ENCODE measurements at regions not wholly inside any gene's neighbourhood (a gene's known extent, or its start where the extent isn't known, plus 50 kb on each side); places are given as distances from the start of the nearest gene placed in this dataset.

GRCh38 chr13:111451402-111451801 lies 131.0 kb downstream of the TEX29 start:
- Histone ChIP-seq H3K9me3 (no peaks in the 10 kb centered on the region), H3K4me3 (no peak overlapping the region), H3K27ac (no peak overlapping the region), H3K36me3 (no peaks in the 10 kb centered on the region), H3K4me1 (no peaks in the 10 kb centered on the region), H3K27me3 (no peaks in the 10 kb centered on the region)
- DNase-seq: no peak
- intact Hi-C loops (cut with DNase I): no loop called here
- TF ChIP-seq POLR2A (IDR thresholded peaks at IDR 0.05) (no peak), CTCF (IDR thresholded peaks at IDR 0.05) (no peak)
- ATAC-seq: no peak
- 83% methylated on average over 4 of the region's 14 CpGs for WGBS (ENCODE audit: insufficient coverage, low coverage, low lambda C conversion rate, missing lambda C conversion rate)

- ATAC-seq: no peak
Measured at GRCh38 chr13:111456452-111457230, 136.2 kb downstream of the TEX29 start.

GRCh38 chr13:111458001-111458531 lies 137.6 kb downstream of the TEX29 start:
- no peaks in the 10 kb centered on the region for H3K27me3 ChIP-seq
- WGBS (ENCODE audit: insufficient coverage, low coverage, low lambda C conversion rate, missing lambda C conversion rate): 43% methylated on average over 4 of the region's 12 CpGs
- ATAC-seq (no peak), DNase-seq (no peak)
- intact Hi-C loops (cut with DNase I): no loop called here
- no peaks in the 10 kb centered on the region for H3K36me3 ChIP-seq
- no peak for TF ChIP-seq CTCF (IDR thresholded peaks at IDR 0.05)
- TF ChIP-seq POLR2A (IDR thresholded peaks at IDR 0.05): no peak
- no peak overlapping the region for H3K27ac ChIP-seq
- H3K4me1 ChIP-seq: no peaks in the 10 kb centered on the region
- H3K9me3 ChIP-seq: no peaks in the 10 kb centered on the region
- H3K4me3 ChIP-seq: no peak overlapping the region

More at GRCh38 chr13:111456452-111457230, 136.2 kb downstream of the TEX29 start:
- WGBS (ENCODE audit: insufficient coverage, low coverage, low lambda C conversion rate, missing lambda C conversion rate): 67% methylated on average over 12 of the region's 20 CpGs
- intact Hi-C loops (cut with DNase I): no loop called here
- TF ChIP-seq POLR2A (IDR thresholded peaks at IDR 0.05): no peak
- TF ChIP-seq CTCF (IDR thresholded peaks at IDR 0.05): no peak
- Histone ChIP-seq H3K27me3 (no peaks in the 10 kb centered on the region), H3K27ac (no peak overlapping the region), H3K9me3 (no peaks in the 10 kb centered on the region), H3K4me1 (no peaks in the 10 kb centered on the region), H3K36me3 (no peaks in the 10 kb centered on the region), H3K4me3 (no peak overlapping the region)
- DNase-seq: no peak

GRCh38 chr13:111458739-111459138 lies 138.3 kb downstream of the TEX29 start:
- no peak overlapping the region for H3K27ac ChIP-seq

More at GRCh38 chr13:111458739-111459138, 138.3 kb downstream of the TEX29 start:
- ATAC-seq (no peak), DNase-seq (no peak)
- H3K4me1 ChIP-seq: no peaks in the 10 kb centered on the region
- no peaks in the 10 kb centered on the region for H3K9me3 ChIP-seq
- H3K36me3 ChIP-seq: no peaks in the 10 kb centered on the region
- whole genome bisulfite sequencing (ENCODE audit: insufficient coverage, low coverage, low lambda C conversion rate, missing lambda C conversion rate): no CpG with 5 or more reads among the region's 16 CpGs
- no peaks in the 10 kb centered on the region for H3K27me3 ChIP-seq
- intact Hi-C loops (cut with DNase I): no loop called here
- TF ChIP-seq CTCF (IDR thresholded peaks at IDR 0.05) (no peak), POLR2A (IDR thresholded peaks at IDR 0.05) (no peak)
- no peak overlapping the region for H3K4me3 ChIP-seq
